IMR-90 (cell line): ENCODE measurements at regions not wholly inside any gene's neighbourhood (a gene's known extent, or its start where the extent isn't known, plus 50 kb on each side); places are given as distances from the start of the nearest gene placed in this dataset.
A peak's percentile ranks its signal among the peaks of the same experiment; 100 is the strongest.

Experiments used
- ATAC-seq: fragments of 200-7000 bp; cut with Tn5 transposase; 2 replicates; pipeline ENCODE4 v1.9.1; 2020; ENCODE audit warnings: low read depth, mild to moderate bottlenecking, moderate library complexity
- BruUV-seq: library from RNA; stranded (reverse); fragments of 400-500 nt; replicated peaks from 2 replicates; lab custom pipeline; 2021; lab: Mats Ljungman, UMichigan
- CTCF ChIA-PET: fragments of 300-600 bp; formaldehyde crosslinking; extraction: SDS; loops from one replicate; lab custom pipeline; 2021; ENCODE audit warnings: antibody characterized with exemption; lab: Yijun Ruan, JAX
- POLR2A ChIA-PET: fragments of 300-600 bp; sonication (Branson Sonifier 250); formaldehyde crosslinking; loops from one replicate; lab custom pipeline; 2022; ENCODE audit warnings: antibody characterized with exemption; ENCODE audit not compliant: unreplicated experiment; lab: Charles Lee
- DNase-seq: peaks from one replicate; pipeline ENCODE4 v3.0.0; 2013
- H2AFZ ChIP-seq: replicated peaks from 2 replicates; pipeline ENCODE3; 2013; ENCODE audit warnings: low read length, mild to moderate bottlenecking; ENCODE audit not compliant: poor library complexity
- H2AK5ac ChIP-seq: 2 replicates; pipeline ENCODE4 v1.6.1; 2013; ENCODE audit warnings: low read depth, low read length, inconsistent platforms
- H2AK9ac ChIP-seq: replicated peaks from 2 replicates; pipeline ENCODE3; 2013; ENCODE audit warnings: mild to moderate bottlenecking, low read depth, low read length, moderate library complexity; ENCODE audit not compliant: poor library complexity
- H2BK120ac ChIP-seq: 2 replicates; pipeline ENCODE4 v1.6.1; 2013; ENCODE audit warnings: low read depth, low read length, inconsistent platforms
- H2BK15ac ChIP-seq: 3 replicates; pipeline ENCODE4 v1.6.1; 2013; ENCODE audit warnings: low read depth, low read length, inconsistent platforms
- H2BK20ac ChIP-seq: 2 replicates; pipeline ENCODE4 v1.6.1; 2013; ENCODE audit warnings: low read depth, mild to moderate bottlenecking, inconsistent platforms, low read length, moderate library complexity
- H2BK5ac ChIP-seq: 2 replicates; pipeline ENCODE4 v1.6.1; 2013; ENCODE audit warnings: mild to moderate bottlenecking, low read depth, low read length, inconsistent platforms; ENCODE audit not compliant: poor library complexity, severe bottlenecking
- H3K14ac ChIP-seq: replicated peaks from 2 replicates; pipeline ENCODE4 v1.6.1; 2013; ENCODE audit warnings: low read depth, low read length, inconsistent platforms
- H3K18ac ChIP-seq: 2 replicates; pipeline ENCODE4 v1.6.1; 2013; ENCODE audit warnings: low read depth, low read length, control low read depth
- H3K23ac ChIP-seq: 2 replicates; pipeline ENCODE4 v1.6.1; 2013; ENCODE audit warnings: low read depth, low read length, inconsistent platforms
- H3K27ac ChIP-seq: 2 replicates; pipeline ENCODE4 v1.5.1; 2013; ENCODE audit warnings: mild to moderate bottlenecking, control low read depth, low read length; ENCODE audit not compliant: insufficient read depth
- H3K27me3 ChIP-seq: 2 replicates; pipeline ENCODE4 v1.6.1; 2013; ENCODE audit warnings: low read length; ENCODE audit not compliant: control insufficient read depth, insufficient read depth
- H3K36me3 ChIP-seq: 2 replicates; pipeline ENCODE4 v1.6.1; 2013; ENCODE audit warnings: low read length, mixed read lengths; ENCODE audit not compliant: control insufficient read depth, insufficient read depth
- H3K4ac ChIP-seq: 2 replicates; pipeline ENCODE4 v1.6.1; 2013; ENCODE audit warnings: low read depth, low read length, inconsistent platforms
- H3K4me1 ChIP-seq: 2 replicates; pipeline ENCODE4 v1.6.1; 2013; ENCODE audit warnings: low read length, mixed read lengths; ENCODE audit not compliant: control insufficient read depth, insufficient read depth
- H3K4me2 ChIP-seq: 2 replicates; pipeline ENCODE4 v1.6.1; 2013; ENCODE audit warnings: low read depth, mild to moderate bottlenecking, control low read depth, low read length, moderate library complexity
- H3K4me3 ChIP-seq: 2 replicates; pipeline ENCODE4 v1.5.1; 2013; ENCODE audit warnings: low read depth, mild to moderate bottlenecking, control low read depth, low read length, moderate library complexity; ENCODE audit not compliant: insufficient read depth
- H3K56ac ChIP-seq: 2 replicates; pipeline ENCODE4 v1.6.1; 2013; ENCODE audit warnings: low read length, inconsistent platforms; ENCODE audit not compliant: insufficient read depth; ENCODE audit errors: extremely low read depth
- H3K79me1 ChIP-seq, 2 experiments: 2 replicates each; pipeline ENCODE4 v1.6.1; 2013; ENCODE audit warnings: low read length in 2 of 2, inconsistent platforms in 1 of 2, low read depth in 1 of 2
- H3K9ac ChIP-seq: 2 replicates; pipeline ENCODE4 v1.6.1; 2013; ENCODE audit warnings: low read depth, low read length, control low read depth
- H3K9me1 ChIP-seq: 2 replicates; pipeline ENCODE4 v1.6.1; 2013; ENCODE audit warnings: low read length, inconsistent platforms; ENCODE audit not compliant: insufficient read depth
- H3K9me3 ChIP-seq: 2 replicates; pipeline ENCODE4 v1.6.1; 2013; ENCODE audit warnings: low read length; ENCODE audit not compliant: control insufficient read depth, insufficient read depth
- H4K20me1 ChIP-seq: 2 replicates; pipeline ENCODE4 v1.6.1; 2013; ENCODE audit warnings: low read length, inconsistent platforms; ENCODE audit not compliant: insufficient read depth
- H4K5ac ChIP-seq: 2 replicates; pipeline ENCODE4 v1.6.1; 2013; ENCODE audit warnings: mild to moderate bottlenecking, low read depth, low read length, control low read depth
- H4K8ac ChIP-seq, 2 experiments: 2 replicates each; pipeline ENCODE4 v1.6.1; 2013; ENCODE audit warnings: low read depth in 2 of 2, low read length in 2 of 2, control low read depth in 1 of 2, inconsistent platforms in 1 of 2
- H4K91ac ChIP-seq: 2 replicates; pipeline ENCODE4 v1.6.1; 2013; ENCODE audit warnings: low read depth, low read length, inconsistent platforms; ENCODE audit not compliant: insufficient read depth
- CEBPB ChIP-seq: IDR thresholded peaks from 2 replicates; pipeline ENCODE4 v1.6.1; 2012; ENCODE audit warnings: low read depth, low read length, improper control_type of control experiment
- CHD1 ChIP-seq: IDR thresholded peaks from 2 replicates; pipeline ENCODE4 v1.6.1; 2012; ENCODE audit warnings: low read depth, low read length, improper control_type of control experiment
- ELK1 ChIP-seq: fragments of 150-350 bp; IDR thresholded peaks from 2 replicates; pipeline ENCODE4 v1.6.1; 2016; ENCODE audit warnings: low read depth, mild to moderate bottlenecking, low read length, moderate library complexity, borderline replicate concordance
- MXI1 ChIP-seq: IDR thresholded peaks from 2 replicates; pipeline ENCODE4 v1.6.1; 2012; ENCODE audit warnings: low read depth, mild to moderate bottlenecking, low read length, moderate library complexity, borderline replicate concordance
- RAD21 ChIP-seq: IDR thresholded peaks from 2 replicates; pipeline ENCODE4 v1.6.1; 2012; ENCODE audit warnings: low read length, improper control_type of control experiment
- RCOR1 ChIP-seq: IDR thresholded peaks from 2 replicates; pipeline ENCODE4 v1.6.1; 2012; ENCODE audit warnings: mild to moderate bottlenecking, low read length, improper control_type of control experiment; ENCODE audit not compliant: insufficient replicate concordance
- dilution Hi-C: fragments of 300-500 bp; cut with HindIII; formaldehyde crosslinking; loops from one replicate; pipeline ENCODE4 v1.14.3; 2018; ENCODE audit warnings: low sequenced_read_pairs; ENCODE audit not compliant: unreplicated experiment
- in situ Hi-C: fragments of 300-500 bp; cut with MboI; formaldehyde crosslinking; loops from 3 replicates; pipeline ENCODE4 v1.14.3; 2019; ENCODE audit warnings: low sequenced_read_pairs, inconsistent platforms, mixed read lengths
- intact Hi-C: fragments of 100-400 bp; cut with micrococcal nuclease; formaldehyde crosslinking; loops from 2 replicates; pipeline ENCODE4 v1.10.0; 2022
- TF ChIP-seq, protein P1 (sequence below): conservative IDR thresholded peaks from 2 replicates; pipeline ENCODE4 v1.5.1; 2012; ENCODE audit warnings: mild to moderate bottlenecking, low read depth, low read length, improper control_type of control experiment

DNA sequence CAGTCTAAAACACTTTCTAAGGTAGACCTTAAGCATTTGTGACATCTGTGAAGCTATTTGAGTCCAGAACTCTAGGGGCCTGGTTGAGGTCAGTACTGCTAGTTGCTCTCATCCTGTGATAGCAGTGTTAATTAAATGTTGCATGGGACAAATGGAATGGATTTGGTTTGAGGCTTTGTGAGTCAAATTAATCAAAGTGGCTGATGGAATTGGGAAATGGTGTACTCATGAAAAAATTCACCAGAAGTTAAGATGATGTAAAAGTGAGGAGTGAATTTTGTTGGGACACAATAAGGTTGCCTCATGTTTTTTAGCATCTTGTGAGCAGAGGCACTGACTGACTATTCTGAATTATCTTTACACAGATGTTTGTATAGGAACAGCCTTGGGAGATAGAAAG, 99.2 kb upstream of the ARSJ start:
- Histone ChIP-seq H2AK5ac (no peak overlapping the region), H3K4me3 (no peak overlapping the region), H3K79me1 (no peaks in the 10 kb centered on the region), H3K9ac (no peak overlapping the region), H3K4me2 (no peak overlapping the region), H2BK15ac (peak overlapping the region; percentile 3; the same call in 2 of the 3 replicates), H3K23ac (no peak overlapping the region), H3K14ac (peak overlapping the region; percentile 66), H3K9me3 (no peaks in the 10 kb centered on the region), H2BK120ac (peak overlapping the region; percentile 25), H4K91ac (peak overlapping the region; percentile 16; the same call in 1 of the 2 replicates), H4K5ac (peak overlapping the region; percentile 55; the same call in 1 of the 2 replicates), H3K56ac (no peak overlapping the region), H3K4ac (peak overlapping the region; percentile 3; the same call in 1 of the 2 replicates), H3K27me3 (no peaks in the 10 kb centered on the region), H3K9me1 (peaks cover 3% of the 10 kb centered on the region; the same call in 1 of the 2 replicates), H3K4me1 (peaks cover 8% of the 10 kb centered on the region), H2BK20ac (peak overlapping the region; percentile 56), H4K20me1 (no peaks in the 10 kb centered on the region), H2AFZ (no peak overlapping the region), H4K8ac (0 out of 4 replicates have a peak overlapping the region, but pooled peaks of 1 of the 2 experiments have one; percentile 13), H3K36me3 (no peaks in the 10 kb centered on the region), H2BK5ac (peak overlapping the region; percentile 41), H3K27ac (no peak overlapping the region), H3K18ac (peak overlapping the region; percentile 86; the same call in 1 of the 2 replicates), H2AK9ac (no peak overlapping the region)
- ATAC-seq = no peak
- in situ Hi-C loops = no loop called here
- DNase-seq = peak; percentile 9
- BruUV-seq = no TSS peak
- TF ChIP-seq MXI1 = no peak
- no peak for TF ChIP-seq RAD21
- TF ChIP-seq CEBPB = no peak
- TF ChIP-seq, protein P1, sequence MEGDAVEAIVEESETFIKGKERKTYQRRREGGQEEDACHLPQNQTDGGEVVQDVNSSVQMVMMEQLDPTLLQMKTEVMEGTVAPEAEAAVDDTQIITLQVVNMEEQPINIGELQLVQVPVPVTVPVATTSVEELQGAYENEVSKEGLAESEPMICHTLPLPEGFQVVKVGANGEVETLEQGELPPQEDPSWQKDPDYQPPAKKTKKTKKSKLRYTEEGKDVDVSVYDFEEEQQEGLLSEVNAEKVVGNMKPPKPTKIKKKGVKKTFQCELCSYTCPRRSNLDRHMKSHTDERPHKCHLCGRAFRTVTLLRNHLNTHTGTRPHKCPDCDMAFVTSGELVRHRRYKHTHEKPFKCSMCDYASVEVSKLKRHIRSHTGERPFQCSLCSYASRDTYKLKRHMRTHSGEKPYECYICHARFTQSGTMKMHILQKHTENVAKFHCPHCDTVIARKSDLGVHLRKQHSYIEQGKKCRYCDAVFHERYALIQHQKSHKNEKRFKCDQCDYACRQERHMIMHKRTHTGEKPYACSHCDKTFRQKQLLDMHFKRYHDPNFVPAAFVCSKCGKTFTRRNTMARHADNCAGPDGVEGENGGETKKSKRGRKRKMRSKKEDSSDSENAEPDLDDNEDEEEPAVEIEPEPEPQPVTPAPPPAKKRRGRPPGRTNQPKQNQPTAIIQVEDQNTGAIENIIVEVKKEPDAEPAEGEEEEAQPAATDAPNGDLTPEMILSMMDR = no peak
- no peak for TF ChIP-seq ELK1
- no peak for TF ChIP-seq CHD1
- no peak for TF ChIP-seq RCOR1
- dilution Hi-C loops = no loop called here
- intact Hi-C loops = loop anchor here (5.0 to 10.0 kb wide), 2 partner anchors 289 to 684 kb away; no protein-coding TSS in a partner anchor
- ChIA-PET CTCF (no interaction called here), POLR2A (no interaction called here)
